GM18498 (cell line): ENCODE measurements at regions not wholly inside any gene's neighbourhood (a gene's known extent, or its start where the extent isn't known, plus 50 kb on each side); places are given as distances from the start of the nearest gene placed in this dataset.
"Not testable (repeated sequence)": the region's sequence is repeated elsewhere in the genome, so short reads cannot be mapped to it uniquely, and the experiment has no call there.

ENCODE experiments used
- ATAC-seq: cut with Tn5 transposase; IDR thresholded peaks from one replicate; pipeline ENCODE4 v1.9.1; 2021; ENCODE audit warnings: mild to moderate bottlenecking, moderate library complexity; ENCODE audit not compliant: unreplicated experiment

GRCh38 chr13:104577071-104577815 lies 1511.0 kb upstream of the SLC10A2 start:
- no peak for ATAC-seq

DNA sequence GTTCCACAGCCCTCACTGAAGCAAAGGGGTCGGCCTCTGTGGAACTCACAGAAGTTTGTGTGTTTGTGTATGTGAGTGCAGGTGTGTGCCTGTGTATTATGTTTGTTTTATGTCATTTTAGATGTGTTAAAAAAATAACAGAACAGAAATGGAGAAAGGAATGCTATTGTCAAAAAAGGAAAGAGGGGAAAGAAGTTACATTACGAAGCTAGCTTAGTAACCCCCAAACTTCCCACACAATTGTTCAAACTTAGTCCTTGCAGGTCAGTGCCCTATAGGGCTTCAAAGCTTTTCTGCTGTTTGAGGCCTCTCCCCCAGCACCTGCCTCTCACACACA lies 1505.6 kb upstream of the SLC10A2 start:
- no peak for ATAC-seq

- no peak for ATAC-seq
These were observed 1505.1 kb upstream of the SLC10A2 start for GRCh38 chr13:104571161-104571892.

- ATAC-seq, result no peak
These were observed 1500.9 kb upstream of the SLC10A2 start for GRCh38 chr13:104567114-104567513.

GRCh38 chr13:104565888-104566287 lies 1499.7 kb upstream of the SLC10A2 start:
- no peak for ATAC-seq

GRCh38 chr13:104553896-104554295 lies 1487.7 kb upstream of the SLC10A2 start:
- ATAC-seq, result no peak

- ATAC-seq, result no peak
These were observed 1487.0 kb upstream of the SLC10A2 start for GRCh38 chr13:104553186-104553585.

DNA sequence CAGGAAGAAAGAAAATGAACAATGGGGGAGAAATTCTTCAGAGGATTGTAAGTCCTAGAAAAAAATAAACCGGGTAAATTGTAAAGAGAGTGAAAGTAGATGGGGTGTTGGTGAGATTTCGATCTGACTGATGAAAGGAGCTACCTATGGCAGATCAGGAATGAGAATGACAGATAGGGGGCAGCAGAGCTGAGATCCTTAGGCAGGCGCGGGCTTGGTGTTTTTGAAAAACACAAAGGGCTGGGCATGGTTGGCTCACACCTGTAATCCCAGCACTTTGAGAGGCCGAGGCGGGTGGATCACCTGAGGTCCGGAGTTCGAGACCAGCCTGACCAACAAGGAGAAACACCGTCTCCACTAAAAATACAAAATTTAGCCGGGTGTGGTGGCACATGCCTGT lies 1468.6 kb upstream of the SLC10A2 start:
- ATAC-seq, result no peak

GRCh38 chr13:104532132-104532531 lies 1465.9 kb upstream of the SLC10A2 start:
- ATAC-seq, result no peak

GRCh38 chr13:104530741-104531140 lies 1464.5 kb upstream of the SLC10A2 start:
- ATAC-seq, result no peak

- no peak for ATAC-seq
These were observed 1460.3 kb upstream of the SLC10A2 start for GRCh38 chr13:104526561-104526960.

- no peak for ATAC-seq
These were observed 1459.2 kb upstream of the SLC10A2 start for GRCh38 chr13:104525467-104525866.

DNA sequence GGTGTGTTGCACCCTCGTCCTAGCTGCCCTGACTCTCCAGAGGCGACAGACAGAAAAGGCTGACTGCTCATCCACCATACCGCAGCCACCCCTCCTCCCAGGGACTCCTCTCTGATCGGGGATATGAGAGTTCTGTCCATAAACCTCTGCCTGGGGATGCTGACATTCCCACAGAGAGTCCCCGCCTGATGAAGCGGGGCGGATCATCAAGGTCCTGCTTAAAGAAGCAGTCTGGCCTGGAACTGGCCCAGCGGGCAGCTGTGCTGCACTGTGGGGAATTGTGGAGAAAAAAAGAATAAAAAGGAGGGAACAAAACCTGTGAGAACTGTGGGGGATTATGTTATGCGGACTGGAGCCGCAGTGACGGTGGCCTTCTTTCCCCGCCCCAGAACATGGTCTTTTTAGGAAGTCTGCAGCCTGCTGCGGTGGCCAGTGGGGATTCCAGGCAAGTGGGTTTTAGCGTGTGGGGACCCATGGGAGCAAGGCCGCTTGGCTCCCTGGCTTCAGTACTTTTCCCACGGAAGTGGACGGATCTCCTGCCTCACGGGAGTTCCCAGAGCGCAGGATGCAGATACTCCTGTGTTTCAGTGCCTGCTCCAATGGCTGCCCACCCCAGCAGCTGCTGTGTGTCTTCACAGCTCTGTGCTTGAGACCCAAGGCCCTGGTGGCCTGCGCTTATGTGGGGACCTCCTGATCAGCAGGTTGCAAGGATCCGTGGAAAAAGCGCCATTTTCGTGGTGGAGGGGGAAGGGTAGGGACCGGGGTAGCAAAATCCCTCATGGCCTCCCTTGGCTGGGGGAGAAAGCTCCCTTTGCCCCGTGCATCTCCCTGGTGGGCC lies 1456.2 kb upstream of the SLC10A2 start:
- no peak for ATAC-seq

- no peak for ATAC-seq
These were observed 1444.2 kb upstream of the SLC10A2 start for GRCh38 chr13:104510422-104510821.

GRCh38 chr13:104493502-104493901 lies 1427.3 kb upstream of the SLC10A2 start:
- ATAC-seq, result not testable (repeated sequence)

DNA sequence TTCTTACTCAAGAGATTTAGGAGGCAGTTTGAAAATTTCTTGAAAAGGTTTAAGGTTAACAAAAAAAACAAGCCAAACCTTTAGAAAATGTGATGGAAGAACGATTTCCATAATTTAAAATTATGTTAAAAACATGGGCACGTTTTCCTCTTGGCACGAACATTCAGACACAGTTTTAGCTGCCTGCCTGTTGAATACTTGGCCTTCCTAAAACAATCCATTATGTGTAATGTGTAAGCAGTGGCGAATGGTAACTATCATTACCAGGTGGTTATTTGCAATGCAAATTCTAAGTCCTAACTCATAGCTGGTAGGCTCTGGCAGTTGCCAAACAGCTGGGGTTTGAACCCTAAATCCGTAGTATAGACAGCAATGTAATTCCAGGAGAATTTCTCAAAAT lies 1425.7 kb upstream of the SLC10A2 start:
- ATAC-seq, result no peak

DNA sequence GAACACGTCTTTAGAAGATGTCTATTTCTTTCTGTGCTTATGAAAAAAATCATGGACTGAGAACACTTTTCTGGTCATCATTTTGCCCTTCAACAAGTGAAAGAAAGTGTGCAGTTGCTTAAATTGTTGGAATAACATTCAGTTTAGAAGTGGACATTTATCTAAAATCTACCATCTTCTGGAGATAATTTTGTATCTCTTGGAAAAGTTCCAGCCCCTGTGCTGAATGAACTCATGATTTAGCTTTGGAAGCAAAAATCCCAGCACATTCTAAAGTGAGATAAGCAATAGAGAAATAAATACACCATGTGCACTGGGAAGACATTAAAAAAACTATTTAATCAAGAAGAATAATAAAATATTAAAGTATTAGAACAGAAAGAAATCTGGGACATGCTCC lies 1420.8 kb upstream of the SLC10A2 start:
- no peak for ATAC-seq

DNA sequence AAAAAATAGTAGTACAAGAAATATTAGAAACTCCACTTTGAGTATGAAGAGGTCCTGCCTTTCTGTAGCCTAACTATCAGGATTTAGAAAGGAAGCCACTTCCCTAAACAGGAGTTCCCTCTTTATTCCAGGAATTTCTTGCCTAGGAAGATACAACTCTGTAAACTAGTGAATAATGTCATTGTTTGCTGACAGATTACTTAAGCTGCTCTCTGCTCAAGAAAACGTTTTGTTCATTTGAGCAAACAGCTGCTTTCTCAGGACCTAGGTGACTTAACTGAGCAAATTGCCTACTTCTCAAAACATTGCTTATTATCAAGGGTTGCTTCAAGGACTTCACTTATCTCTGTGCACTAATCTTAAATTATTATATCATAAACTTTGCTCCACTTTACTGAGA lies 1419.4 kb upstream of the SLC10A2 start:
- ATAC-seq, result no peak

GRCh38 chr13:104483631-104484030 lies 1417.4 kb upstream of the SLC10A2 start:
- no peak for ATAC-seq

GRCh38 chr13:104477261-104477660 lies 1411.0 kb upstream of the SLC10A2 start:
- no peak for ATAC-seq

DNA sequence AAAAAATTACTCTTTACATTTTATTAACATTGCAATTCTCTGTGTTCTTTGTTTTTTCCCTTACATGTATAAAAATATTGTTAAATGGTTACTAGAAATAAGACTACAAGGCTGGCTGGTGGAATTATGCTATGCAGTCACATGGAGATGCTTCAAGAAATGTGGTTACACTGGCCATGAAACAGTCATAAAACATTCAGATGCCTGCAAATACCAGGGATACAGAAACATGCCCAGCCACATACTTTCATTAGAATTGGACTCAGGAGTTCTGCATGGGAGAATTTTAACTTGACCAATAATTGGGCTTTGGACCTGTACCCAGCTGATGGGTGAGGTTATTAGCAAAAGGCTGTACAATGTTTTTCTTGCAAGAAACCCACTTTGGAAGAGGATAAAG lies 1407.7 kb upstream of the SLC10A2 start:
- no peak for ATAC-seq

GRCh38 chr13:104466016-104466415 lies 1399.8 kb upstream of the SLC10A2 start:
- no peak for ATAC-seq
